ENCODE measurements at regions not wholly inside any gene's neighbourhood (a gene's known extent, or its start where the extent isn't known, plus 50 kb on each side); places are given as distances from the start of the nearest gene placed in this dataset.

- Histone ChIP-seq H3K79me2 (replicated peaks; ENCODE audit: insufficient read depth) (no peaks in the 10 kb centered on the region), H3K4me1 (ENCODE audit: insufficient read depth) (no peaks in the 10 kb centered on the region), H2AFZ (peak overlapping the region; percentile 84), H3K36me3 (ENCODE audit: insufficient read depth) (no peaks in the 10 kb centered on the region), H3K27ac (ENCODE audit: low read depth) (no peak overlapping the region), H3K4me2 (no peak overlapping the region), H3K4me3 (no peak overlapping the region), H3F3A (replicated peaks; ENCODE audit: low read depth) (no peaks in the 10 kb centered on the region), H3K27me3 (ENCODE audit: insufficient read depth) (no peaks in the 10 kb centered on the region), H4K20me1 (replicated peaks; ENCODE audit: insufficient read depth) (no peaks in the 10 kb centered on the region), H3K9me2 (ENCODE audit: insufficient read depth) (no peaks in the 10 kb centered on the region)
- no peak overlapping the region; the same call in 1 of the 2 replicates for H3K27ac Mint-ChIP-seq
- ATAC-seq (no peak), DNase-seq (ENCODE audit: low spot score) (no peak)
- H3K4me1 Mint-ChIP-seq: no peaks in the 10 kb centered on the region; the same call in 2 of the 3 replicates
- H3K36me3 Mint-ChIP-seq (ENCODE audit: low read depth): no peaks in the 10 kb centered on the region
- H3K9me3 Mint-ChIP-seq: no peaks in the 10 kb centered on the region
- no peak overlapping the region for H3K4me3 Mint-ChIP-seq
- TF ChIP-seq NANOG (IDR thresholded peaks at IDR 0.05; ENCODE audit: borderline replicate concordance) (no peak), STAT1 (IDR thresholded peaks at IDR 0.05; ENCODE audit: unreplicated experiment) (no peak), CTCF (conservative IDR thresholded peaks at IDR 0.05; ENCODE audit: low read depth in 2 of 2) (no peak), ZNF462 (CRISPR knock-in tag; IDR thresholded peaks at IDR 0.05) (no peak), ZNF114 (CRISPR knock-in tag; IDR thresholded peaks at IDR 0.05) (no peak), ZNF331 (CRISPR knock-in tag; IDR thresholded peaks at IDR 0.05; ENCODE audit: low read depth) (no peak), JUNB (IDR thresholded peaks at IDR 0.05; ENCODE audit: unreplicated experiment) (no peak), EZH2 (IDR thresholded peaks at IDR 0.05; ENCODE audit: low read depth, unreplicated experiment) (no peak), CREB1 (CRISPR knock-in tag; IDR thresholded peaks at IDR 0.05; ENCODE audit: low read depth) (no peak), POLR2AphosphoS5 (IDR thresholded peaks at IDR 0.05; ENCODE audit: low read depth) (no peak), EZH2phosphoT487 (IDR thresholded peaks at IDR 0.05; ENCODE audit: unreplicated experiment) (no peak), REST (IDR thresholded peaks at IDR 0.05; ENCODE audit: unreplicated experiment) (no peak)
- TF ChIP-seq, protein P1, sequence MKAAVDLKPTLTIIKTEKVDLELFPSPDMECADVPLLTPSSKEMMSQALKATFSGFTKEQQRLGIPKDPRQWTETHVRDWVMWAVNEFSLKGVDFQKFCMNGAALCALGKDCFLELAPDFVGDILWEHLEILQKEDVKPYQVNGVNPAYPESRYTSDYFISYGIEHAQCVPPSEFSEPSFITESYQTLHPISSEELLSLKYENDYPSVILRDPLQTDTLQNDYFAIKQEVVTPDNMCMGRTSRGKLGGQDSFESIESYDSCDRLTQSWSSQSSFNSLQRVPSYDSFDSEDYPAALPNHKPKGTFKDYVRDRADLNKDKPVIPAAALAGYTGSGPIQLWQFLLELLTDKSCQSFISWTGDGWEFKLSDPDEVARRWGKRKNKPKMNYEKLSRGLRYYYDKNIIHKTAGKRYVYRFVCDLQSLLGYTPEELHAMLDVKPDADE (IDR thresholded peaks at IDR 0.05): no peak
- H3K27me3 Mint-ChIP-seq (ENCODE audit: insufficient read depth, low read depth, poor library complexity): peaks cover 3% of the 10 kb centered on the region
These were observed 248.0 kb upstream of the KLF4 start for GRCh38 chr9:107737610-107737986.

Data from GM23338 (cell line).